HepG2 (cell line): ENCODE measurements at regions not wholly inside any gene's neighbourhood (a gene's known extent, or its start where the extent isn't known, plus 50 kb on each side); places are given as distances from the start of the nearest gene placed in this dataset.

Experiments
- ATAC-seq: fragments of 200-7000 bp; cut with Tn5 transposase; 3 replicates; pipeline ENCODE4 v1.9.1; 2020; ENCODE audit warnings: mild to moderate bottlenecking, moderate library complexity
- BruUV-seq: library from RNA; stranded (reverse); fragments of 400-500 nt; replicated peaks from 2 replicates; lab custom pipeline; 2021; lab: Mats Ljungman, UMichigan
- CTCF ChIA-PET: fragments of 300-600 bp; formaldehyde crosslinking; extraction: SDS; loops from one replicate; lab custom pipeline; 2021; ENCODE audit warnings: low total read pairs, inconsistent platforms, low intra/inter-chr PET ratio; lab: Yijun Ruan, JAX
- POLR2A ChIA-PET: fragments of 350-600 bp; sonication (Branson Sonifier 250); formaldehyde crosslinking; loops from one replicate; lab custom pipeline; 2020; ENCODE audit warnings: antibody characterized with exemption, inconsistent platforms; lab: Yijun Ruan, JAX
- DNase-seq: peaks from one replicate; pipeline ENCODE4 v3.0.0-alpha.2; 2015; ENCODE audit warnings: low spot score
- FAIRE-seq: peaks from 3 replicates; lab custom pipeline; 2011; peaks lifted over from hg19 to GRCh38; lab: Jason Lieb, UNC
- H2AFZ ChIP-seq: one replicate; pipeline ENCODE4 v1.6.1; 2011; ENCODE audit warnings: low read length, inconsistent platforms
- H3K27ac ChIP-seq: fragments of 300-600 bp; 3 replicates; pipeline ENCODE4 v1.8.0; 2011; ENCODE audit warnings: mixed run types, mild to moderate bottlenecking, mixed read lengths, low read length, inconsistent platforms; ENCODE audit not compliant: insufficient read depth; ENCODE audit errors: extremely low read length
- H3K27me3 ChIP-seq, 2 experiments: fragments of 200-600 bp in 1 of 2; 2 replicates in 1 of 2; 3 replicates in 1 of 2; pipeline versions ENCODE4 v1.6.0 to v1.8.0; 2011; ENCODE audit warnings: low read length in 2 of 2, mild to moderate bottlenecking in 2 of 2, moderate library complexity in 2 of 2, inconsistent platforms in 1 of 2; ENCODE audit not compliant: insufficient read depth in 2 of 2, control insufficient read depth in 1 of 2
- H3K36me3 ChIP-seq, 2 experiments: fragments of 200-600 bp in 1 of 2; replicated peaks in 1 of 2; 2 replicates in 1 of 2; 3 replicates in 1 of 2; pipeline versions ENCODE4 v1.5.1 to v1.8.0; 2011; ENCODE audit warnings: low read length in 2 of 2, inconsistent platforms in 1 of 2; ENCODE audit not compliant: insufficient read depth in 2 of 2, control insufficient read depth in 1 of 2
- H3K4me1 ChIP-seq: 2 replicates; pipeline ENCODE4 v1.5.1; 2012; ENCODE audit warnings: low read length, inconsistent platforms; ENCODE audit not compliant: insufficient read depth
- H3K4me2 ChIP-seq: 2 replicates; pipeline ENCODE4 v1.6.0; 2011; ENCODE audit warnings: low read depth, low read length, inconsistent platforms
- H3K4me3 ChIP-seq, 3 experiments: fragments of 200-600 bp in 1 of 3; sonication (generic), shearing (Covaris generic) in 1 of 3; replicated peaks in 1 of 3; 2 replicates each; pipeline ENCODE4 v1.5.1; 2011 to 2016; ENCODE audit warnings: low read length in 3 of 3, inconsistent platforms in 2 of 3, low read depth in 2 of 3, mild to moderate bottlenecking in 2 of 3, control low read depth in 1 of 3, mixed read lengths in 1 of 3; ENCODE audit not compliant: insufficient read depth in 1 of 3
- H3K79me2 ChIP-seq: one replicate; pipeline ENCODE4 v1.6.1; 2011; ENCODE audit warnings: low read length, inconsistent platforms; ENCODE audit not compliant: insufficient read depth
- H3K9ac ChIP-seq: 2 replicates; pipeline ENCODE4 v1.6.0; 2011; ENCODE audit warnings: mild to moderate bottlenecking, low read depth, low read length, inconsistent platforms; ENCODE audit not compliant: insufficient read depth
- H3K9me3 ChIP-seq: 2 replicates; pipeline ENCODE4 v1.5.1; 2012; ENCODE audit warnings: mild to moderate bottlenecking, low read length
- H4K20me1 ChIP-seq: 2 replicates; pipeline ENCODE4 v1.6.0; 2011; ENCODE audit warnings: inconsistent platforms, mild to moderate bottlenecking, low read length, moderate library complexity; ENCODE audit not compliant: insufficient read depth
- AFF4 ChIP-seq: sonication (generic); formaldehyde crosslinking; IDR thresholded peaks from 2 replicates; pipeline ENCODE4 v1.4.0; 2020; ENCODE audit warnings: missing genetic modification reagents
- ARHGAP35 ChIP-seq: sonication (generic); formaldehyde crosslinking; IDR thresholded peaks from 2 replicates; pipeline ENCODE4 v1.9.0; 2022; ENCODE audit warnings: mild to moderate bottlenecking, inconsistent platforms, moderate library complexity, missing genetic modification reagents, borderline replicate concordance
- ATF7 ChIP-seq, 2 experiments: fragments of 450-650 bp in 1 of 2; sonication (generic) in 1 of 2; formaldehyde crosslinking in 1 of 2; IDR thresholded peaks; 2 replicates each; pipeline versions ENCODE4 v1.4.0 to v1.6.1; 2016 to 2020; ENCODE audit warnings: antibody characterized with exemption in 1 of 2, mild to moderate bottlenecking in 1 of 2, missing genetic modification reagents in 1 of 2
- ETV6 ChIP-seq: sonication (generic); formaldehyde crosslinking; conservative IDR thresholded peaks from 2 replicates; pipeline ENCODE4 v1.4.0; 2020; ENCODE audit warnings: missing genetic modification reagents
- FLYWCH1 ChIP-seq: sonication (generic); formaldehyde crosslinking; IDR thresholded peaks from 2 replicates; pipeline ENCODE4 v1.8.1; 2023; ENCODE audit warnings: mild to moderate bottlenecking, missing genetic modification reagents
- FOXK2 ChIP-seq: fragments of 450-650 bp; IDR thresholded peaks from 2 replicates; pipeline ENCODE4 v1.6.1; 2016
- FOXP1 ChIP-seq, 2 experiments: fragments of 450-650 bp in 1 of 2; IDR thresholded peaks; 2 replicates each; pipeline ENCODE4 v1.6.1; 2017 to 2018; ENCODE audit warnings: antibody characterized with exemption in 1 of 2
- GPBP1L1 ChIP-seq: sonication (generic); formaldehyde crosslinking; IDR thresholded peaks from 2 replicates; pipeline ENCODE4 v1.5.0; 2020; ENCODE audit warnings: mild to moderate bottlenecking, missing genetic modification reagents
- KDM6A ChIP-seq: IDR thresholded peaks from 2 replicates; pipeline ENCODE4 v1.6.1; 2016; ENCODE audit warnings: low read depth
- SRY ChIP-seq: sonication (generic); formaldehyde crosslinking; IDR thresholded peaks from 2 replicates; pipeline ENCODE4 v1.8.0; 2022; ENCODE audit warnings: mild to moderate bottlenecking, missing genetic modification reagents
- U2AF1 ChIP-seq: fragments of 200-400 bp; formaldehyde crosslinking; optimal IDR thresholded peaks from 2 replicates; pipeline ENCODE3; 2017; ENCODE audit warnings: mild to moderate bottlenecking, low read depth, low read length
- ZBTB7B ChIP-seq: sonication (generic); formaldehyde crosslinking; IDR thresholded peaks from 2 replicates; pipeline ENCODE4 v1.4.0; 2020; ENCODE audit warnings: missing genetic modification reagents
- ZFP62 ChIP-seq: sonication (generic); formaldehyde crosslinking; IDR thresholded peaks from 2 replicates; pipeline ENCODE4 v1.4.0; 2020; ENCODE audit warnings: missing genetic modification reagents
- ZMYM3 ChIP-seq: sonication (generic); formaldehyde crosslinking; IDR thresholded peaks from 2 replicates; pipeline ENCODE4 v1.5.1; 2020; ENCODE audit warnings: mild to moderate bottlenecking, missing genetic modification reagents
- ZNF121 ChIP-seq: sonication (generic); formaldehyde crosslinking; IDR thresholded peaks from 2 replicates; pipeline ENCODE4 v1.5.0; 2020; ENCODE audit warnings: mild to moderate bottlenecking, missing genetic modification reagents
- ZNF18 ChIP-seq: sonication (generic); formaldehyde crosslinking; IDR thresholded peaks from 2 replicates; pipeline ENCODE4 v1.8.0; 2022; ENCODE audit warnings: mild to moderate bottlenecking, missing genetic modification reagents; ENCODE audit not compliant: insufficient replicate concordance
- ZNF350 ChIP-seq: sonication (generic); formaldehyde crosslinking; IDR thresholded peaks from 2 replicates; pipeline ENCODE4 v1.4.0; 2020; ENCODE audit warnings: mild to moderate bottlenecking, low read depth, missing genetic modification reagents, borderline replicate concordance
- ZNF567 ChIP-seq: sonication (generic); formaldehyde crosslinking; IDR thresholded peaks from 2 replicates; pipeline ENCODE4 v1.8.1; 2023; ENCODE audit warnings: mild to moderate bottlenecking, missing genetic modification reagents, borderline replicate concordance
- ZNF569 ChIP-seq: sonication (generic); formaldehyde crosslinking; IDR thresholded peaks from 2 replicates; pipeline ENCODE4 v1.5.0; 2020; ENCODE audit warnings: mild to moderate bottlenecking, missing genetic modification reagents, moderate library complexity, borderline replicate concordance
- WGBS: methylation state at CpG from one replicate; pipeline ENCODE4 v1.1.6; 2017; ENCODE audit warnings: low lambda C conversion rate; 5-methylcytosine and 5-hydroxymethylcytosine counted together
- in situ Hi-C: cut with HindIII; loops from 2 replicates; pipeline ENCODE4 v1.10.0; 2017; ENCODE audit warnings: low pct_unique_long_range_greater_than_20kb; ENCODE audit not compliant: extremely low pct_ligation_motif_present
- intact Hi-C: fragments of 100-400 bp; cut with micrococcal nuclease; formaldehyde crosslinking; loops from one replicate; pipeline ENCODE4 v1.10.0; 2022; ENCODE audit not compliant: unreplicated experiment

GRCh38 chr11:19603771-19604170, 108.9 kb upstream of the NAV2 start:
- Histone ChIP-seq H4K20me1 (no peaks in the 10 kb centered on the region), H3K27me3 (peaks cover 0 to 3% of the 10 kb centered on the region in 2 experiments; a peak in 1 of 5 replicates), H3K9ac (no peak overlapping the region), H3K79me2 (no peaks in the 10 kb centered on the region), H2AFZ (no peak overlapping the region), H3K9me3 (no peaks in the 10 kb centered on the region), H3K4me1 (no peaks in the 10 kb centered on the region), H3K4me2 (no peak overlapping the region), H3K36me3 (no peaks in the 10 kb centered on the region), H3K27ac (no peak overlapping the region), H3K4me3 (no peak overlapping the region)
- in situ Hi-C loops (no loop called here), intact Hi-C loops (no loop called here)
- ChIA-PET POLR2A (no interaction called here), CTCF (no interaction called here)
- TF ChIP-seq ETV6 (CRISPR knock-in tag) = no peak
- no peak for TF ChIP-seq ZNF567
- no peak for TF ChIP-seq AFF4
- TF ChIP-seq KDM6A (CRISPR knock-in tag) = no peak
- TF ChIP-seq SRY (CRISPR knock-in tag) = no peak
- no peak for TF ChIP-seq FOXP1 (IDR thresholded peaks at IDR 0.05)
- TF ChIP-seq FOXP1 (CRISPR knock-in tag; IDR thresholded peaks at IDR 0.05) = no peak
- TF ChIP-seq ATF7 (IDR thresholded peaks at IDR 0.05) = no peak
- TF ChIP-seq ATF7 (CRISPR knock-in tag; IDR thresholded peaks at IDR 0.05) = no peak
- TF ChIP-seq ZBTB7B (CRISPR knock-in tag) = no peak
- TF ChIP-seq ZNF18 = no peak
- TF ChIP-seq ZNF121 (CRISPR knock-in tag) = no peak
- no peak for TF ChIP-seq ZNF350 (CRISPR knock-in tag)
- no peak for TF ChIP-seq U2AF1
- TF ChIP-seq ARHGAP35 (CRISPR knock-in tag) = no peak
- TF ChIP-seq ZMYM3 (CRISPR knock-in tag) = no peak
- TF ChIP-seq ZFP62 (CRISPR knock-in tag) = no peak
- no peak for TF ChIP-seq ZNF569 (CRISPR knock-in tag)
- no peak for TF ChIP-seq FOXK2
- no peak for TF ChIP-seq GPBP1L1 (CRISPR knock-in tag)
- no peak for TF ChIP-seq FLYWCH1 (CRISPR knock-in tag)
- ATAC-seq = no peak
- WGBS = 32% methylated on average over 2 of the region's 2 CpGs
- DNase-seq = no peak
- no peak for FAIRE-seq
- no TSS peak for BruUV-seq
